ENCODE measurements at regions not wholly inside any gene's neighbourhood (a gene's known extent, or its start where the extent isn't known, plus 50 kb on each side); places are given as distances from the start of the nearest gene placed in this dataset.

- Mint-ChIP-seq H3K27me3 (ENCODE audit: low read depth in 3 of 3) (peaks cover 0 to 8% (median 0%) of the 10 kb centered on the region in 3 donors), H3K36me3 (no peaks in the 10 kb centered on the region), H3K9me3 (peaks cover 0 to 17% (median 3%) of the 10 kb centered on the region in 6 donors)
Measured at GRCh38 chr9:115492869-115493268, 374.9 kb upstream of the TNC start.

GRCh38 chr9:115494393-115494792 is 376.4 kb upstream of the TNC start:
- H3K4me1 Mint-ChIP-seq = no peaks in the 10 kb centered on the region
- no peak for DNase-seq
- H3K27me3 Mint-ChIP-seq (ENCODE audit: low read depth in 3 of 3) = peaks cover 0 to 8% (median 0%) of the 10 kb centered on the region in 3 donors
- peaks cover 0 to 17% (median 3%) of the 10 kb centered on the region in 6 donors for H3K9me3 Mint-ChIP-seq
- H3K27ac Mint-ChIP-seq = no peak overlapping the region
- no peaks in the 10 kb centered on the region for H3K36me3 Mint-ChIP-seq
- H3K4me3 Mint-ChIP-seq = no peak overlapping the region

More at GRCh38 chr9:115492869-115493268, 374.9 kb upstream of the TNC start:
- DNase-seq = no peak
- no peak overlapping the region for H3K27ac Mint-ChIP-seq
- no peaks in the 10 kb centered on the region for H3K4me1 Mint-ChIP-seq
- no peak overlapping the region for H3K4me3 Mint-ChIP-seq

GRCh38 chr9:115495052-115495635 is 377.2 kb upstream of the TNC start:
- Mint-ChIP-seq H3K36me3 (no peaks in the 10 kb centered on the region), H3K9me3 (peaks cover 0 to 17% (median 3%) of the 10 kb centered on the region in 6 donors), H3K27ac (no peak overlapping the region), H3K4me1 (no peaks in the 10 kb centered on the region), H3K27me3 (ENCODE audit: low read depth in 3 of 3) (peaks cover 0 to 8% (median 0%) of the 10 kb centered on the region in 3 donors), H3K4me3 (no peak overlapping the region)
- no peak for DNase-seq

GRCh38 chr9:115495836-115496235 is 377.9 kb upstream of the TNC start:
- no peak for DNase-seq
- H3K36me3 Mint-ChIP-seq = no peaks in the 10 kb centered on the region

GRCh38 chr9:115498303-115498702 is 380.3 kb upstream of the TNC start:
- H3K36me3 Mint-ChIP-seq = no peaks in the 10 kb centered on the region
- H3K4me1 Mint-ChIP-seq = no peaks in the 10 kb centered on the region
- H3K27ac Mint-ChIP-seq = no peak overlapping the region
- peaks cover 0 to 8% (median 0%) of the 10 kb centered on the region in 3 donors for H3K27me3 Mint-ChIP-seq (ENCODE audit: low read depth in 3 of 3)
- no peak overlapping the region for H3K4me3 Mint-ChIP-seq
- DNase-seq = no peak
- peaks cover 0 to 7% (median 3%) of the 10 kb centered on the region in 6 donors for H3K9me3 Mint-ChIP-seq

More at GRCh38 chr9:115495836-115496235, 377.9 kb upstream of the TNC start:
- no peak overlapping the region for H3K4me3 Mint-ChIP-seq
- H3K4me1 Mint-ChIP-seq = no peaks in the 10 kb centered on the region
- H3K9me3 Mint-ChIP-seq = peaks cover 0 to 17% (median 3%) of the 10 kb centered on the region in 6 donors
- H3K27me3 Mint-ChIP-seq (ENCODE audit: low read depth in 3 of 3) = peaks cover 0 to 8% (median 0%) of the 10 kb centered on the region in 3 donors
- no peak overlapping the region for H3K27ac Mint-ChIP-seq

GRCh38 chr9:115507148-115507547 is 389.2 kb upstream of the TNC start:
- H3K27me3 Mint-ChIP-seq (ENCODE audit: low read depth in 3 of 3) = peaks cover 0 to 5% (median 3%) of the 10 kb centered on the region in 3 donors
- DNase-seq = no peak
- no peak overlapping the region for H3K4me3 Mint-ChIP-seq
- H3K36me3 Mint-ChIP-seq = no peaks in the 10 kb centered on the region
- peaks cover 0 to 3% (median 0%) of the 10 kb centered on the region in 6 donors for H3K9me3 Mint-ChIP-seq
- H3K4me1 Mint-ChIP-seq = no peaks in the 10 kb centered on the region
- no peak overlapping the region for H3K27ac Mint-ChIP-seq

GRCh38 chr9:115513148-115513547 is 395.2 kb upstream of the TNC start:
- Mint-ChIP-seq H3K36me3 (no peaks in the 10 kb centered on the region), H3K27me3 (ENCODE audit: low read depth in 3 of 3) (peaks cover 0 to 3% (median 2%) of the 10 kb centered on the region in 3 donors), H3K4me3 (no peak overlapping the region), H3K4me1 (no peaks in the 10 kb centered on the region), H3K27ac (no peak overlapping the region), H3K9me3 (peaks cover 0 to 5% (median 0%) of the 10 kb centered on the region in 6 donors)
- no peak for DNase-seq

- H3K36me3 Mint-ChIP-seq = no peaks in the 10 kb centered on the region
- H3K27me3 Mint-ChIP-seq (ENCODE audit: low read depth in 3 of 3) = peaks cover 0 to 3% (median 2%) of the 10 kb centered on the region in 3 donors
- DNase-seq = no peak
- no peaks in the 10 kb centered on the region for H3K4me1 Mint-ChIP-seq
- no peak overlapping the region for H3K4me3 Mint-ChIP-seq
- peaks cover 0 to 5% (median under 1%) of the 10 kb centered on the region in 6 donors for H3K9me3 Mint-ChIP-seq
- H3K27ac Mint-ChIP-seq = no peak overlapping the region
Measured at GRCh38 chr9:115514454-115514853, 396.5 kb upstream of the TNC start.

GRCh38 chr9:115517335-115518075 is 399.5 kb upstream of the TNC start:
- Mint-ChIP-seq H3K9me3 (peaks cover 0 to 5% (median under 1%) of the 10 kb centered on the region in 6 donors), H3K4me3 (no peak overlapping the region), H3K36me3 (no peaks in the 10 kb centered on the region), H3K27ac (no peak overlapping the region), H3K27me3 (ENCODE audit: low read depth in 3 of 3) (peaks cover 2% of the 10 kb centered on the region in 3 donors), H3K4me1 (no peaks in the 10 kb centered on the region)
- DNase-seq = no peak

- no peaks in the 10 kb centered on the region for H3K36me3 Mint-ChIP-seq
- no peak overlapping the region for H3K27ac Mint-ChIP-seq
- H3K9me3 Mint-ChIP-seq = peaks cover 0 to 5% (median under 1%) of the 10 kb centered on the region in 6 donors
- DNase-seq = no peak
- no peaks in the 10 kb centered on the region for H3K4me1 Mint-ChIP-seq
- H3K4me3 Mint-ChIP-seq = no peak overlapping the region
- H3K27me3 Mint-ChIP-seq (ENCODE audit: low read depth in 3 of 3) = peaks cover 2% of the 10 kb centered on the region in 3 donors
Measured at GRCh38 chr9:115520646-115521045, 402.7 kb upstream of the TNC start.

- Mint-ChIP-seq H3K36me3 (no peaks in the 10 kb centered on the region), H3K9me3 (peaks cover 0 to 4% (median 0%) of the 10 kb centered on the region in 6 donors), H3K27ac (no peak overlapping the region), H3K4me1 (no peaks in the 10 kb centered on the region), H3K27me3 (ENCODE audit: low read depth in 3 of 3) (peaks cover 0 to 2% (median 2%) of the 10 kb centered on the region in 3 donors), H3K4me3 (no peak overlapping the region)
- no peak for DNase-seq
Measured at GRCh38 chr9:115522912-115523311, 405.0 kb upstream of the TNC start.

- Mint-ChIP-seq H3K27me3 (ENCODE audit: low read depth in 3 of 3) (peaks cover 0 to 2% (median 2%) of the 10 kb centered on the region in 3 donors), H3K27ac (no peak overlapping the region), H3K36me3 (no peaks in the 10 kb centered on the region), H3K4me1 (no peaks in the 10 kb centered on the region), H3K4me3 (no peak overlapping the region), H3K9me3 (peaks cover 0 to 4% (median 0%) of the 10 kb centered on the region in 6 donors)
- no peak for DNase-seq
Measured at GRCh38 chr9:115524453-115525059, 406.6 kb upstream of the TNC start.

- H3K27ac Mint-ChIP-seq = no peak overlapping the region
- no peak for DNase-seq
- peaks cover 0 to 4% (median 0%) of the 10 kb centered on the region in 6 donors for H3K9me3 Mint-ChIP-seq
- H3K4me1 Mint-ChIP-seq = no peaks in the 10 kb centered on the region
- peaks cover 0 to 2% (median 0%) of the 10 kb centered on the region in 3 donors for H3K27me3 Mint-ChIP-seq (ENCODE audit: low read depth in 3 of 3)
- no peak overlapping the region for H3K4me3 Mint-ChIP-seq
- H3K36me3 Mint-ChIP-seq = no peaks in the 10 kb centered on the region
Measured at GRCh38 chr9:115525111-115526058, 407.4 kb upstream of the TNC start.
